NCI-H146 treated with DMSO at 0.1 percent for 48 hours (cell line): ENCODE measurements at regions not wholly inside any gene's neighbourhood (a gene's known extent, or its start where the extent isn't known, plus 50 kb on each side); places are given as distances from the start of the nearest gene placed in this dataset.

Experiments
- DNase-seq: peaks from one replicate; lab custom pipeline; 2025; ENCODE audit not compliant: unreplicated experiment; lab: John Stamatoyannopoulos, UW

DNA sequence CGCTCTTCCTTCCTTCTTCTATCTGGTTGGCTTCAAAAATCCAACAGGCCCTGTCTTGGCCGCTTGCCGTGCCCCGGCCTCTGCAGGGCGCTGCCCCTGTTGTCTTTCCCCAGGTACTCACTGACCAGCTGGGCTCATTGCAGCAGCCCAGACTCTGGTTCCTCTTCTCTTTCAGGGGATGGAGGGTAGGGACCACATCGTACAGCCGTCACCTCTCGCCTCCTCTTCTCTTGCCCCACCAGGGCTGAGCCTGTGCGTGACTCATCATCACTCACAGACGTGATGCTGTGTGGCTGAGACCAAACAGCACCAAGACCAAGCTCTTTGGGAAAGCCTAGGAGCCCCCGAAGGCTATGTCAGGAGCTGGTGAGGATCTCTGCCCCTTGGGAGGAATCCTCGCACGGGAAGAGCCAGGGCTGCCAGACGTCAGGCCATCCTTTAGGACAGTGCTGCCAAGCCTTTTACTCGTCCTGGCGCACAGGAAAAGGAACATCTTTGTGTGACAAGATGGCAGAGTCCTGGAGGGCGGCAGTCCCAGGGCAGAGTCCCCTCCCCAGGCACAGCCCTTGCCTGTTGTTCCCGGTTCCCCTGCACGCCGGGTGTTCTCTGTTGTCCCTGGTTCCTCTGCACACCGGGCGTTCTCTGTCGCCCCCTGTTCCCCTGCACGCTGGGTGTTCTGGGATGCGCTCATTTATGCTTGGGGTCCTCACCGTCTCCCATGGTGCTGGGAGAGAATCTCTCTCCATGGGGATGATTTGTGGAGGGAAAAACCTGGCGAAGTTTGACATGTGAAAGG is 188.5 kb upstream of the SHH start:
- no peak for DNase-seq

GRCh38 chr7:155999631-156000489 is 187.6 kb upstream of the SHH start:
- no peak for DNase-seq

- DNase-seq, result no peak
Measured at GRCh38 chr7:155998766-155999630, 186.7 kb upstream of the SHH start.

DNA sequence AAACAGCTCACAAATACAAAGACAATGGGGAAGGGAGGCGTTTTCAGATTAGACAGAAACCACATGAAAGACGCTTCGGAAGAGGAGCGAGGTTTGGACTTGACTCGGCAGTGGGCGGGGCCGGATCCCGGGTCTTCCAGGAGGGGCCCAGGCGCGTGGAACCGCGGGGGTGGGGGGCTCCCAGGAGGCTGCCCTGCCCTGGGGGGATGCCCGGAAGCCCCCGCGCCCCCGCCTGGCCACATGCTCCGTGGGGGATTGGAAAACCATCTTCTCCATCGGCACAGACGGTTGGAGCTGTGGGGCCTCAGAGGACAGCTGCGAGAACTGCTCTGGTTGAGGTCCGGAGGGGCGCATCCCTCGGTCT is 186.0 kb upstream of the SHH start:
- no peak for DNase-seq

GRCh38 chr7:155997431-155998327 is 185.4 kb upstream of the SHH start:
- DNase-seq, result no peak

DNA sequence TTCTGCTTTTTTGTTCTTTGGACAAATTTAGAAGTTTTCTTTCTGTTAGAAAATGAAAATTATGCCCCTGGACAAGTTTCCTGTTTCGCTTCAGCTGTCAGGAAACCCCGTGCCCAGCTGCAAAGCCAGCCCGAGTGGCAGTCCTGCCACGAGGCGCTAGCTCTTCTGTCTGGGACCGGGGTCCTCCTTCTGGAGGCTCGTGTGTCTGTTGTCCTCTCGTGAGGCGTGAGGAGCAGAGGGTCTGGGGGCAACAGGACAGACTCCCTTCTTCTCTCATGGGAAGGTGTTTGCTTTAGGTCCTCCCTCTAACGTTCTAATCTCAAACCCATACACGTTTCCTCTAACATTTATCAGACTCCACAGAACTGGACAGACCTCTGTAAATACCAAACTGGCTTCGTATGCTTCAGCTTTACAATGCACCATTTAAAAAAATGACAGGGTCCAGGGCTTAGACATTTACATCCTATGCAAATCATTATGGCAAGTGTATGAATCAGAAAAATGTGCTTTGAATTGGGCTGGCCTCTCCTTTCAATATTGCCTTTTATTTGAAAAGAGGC is 184.5 kb upstream of the SHH start:
- DNase-seq, result no peak

DNA sequence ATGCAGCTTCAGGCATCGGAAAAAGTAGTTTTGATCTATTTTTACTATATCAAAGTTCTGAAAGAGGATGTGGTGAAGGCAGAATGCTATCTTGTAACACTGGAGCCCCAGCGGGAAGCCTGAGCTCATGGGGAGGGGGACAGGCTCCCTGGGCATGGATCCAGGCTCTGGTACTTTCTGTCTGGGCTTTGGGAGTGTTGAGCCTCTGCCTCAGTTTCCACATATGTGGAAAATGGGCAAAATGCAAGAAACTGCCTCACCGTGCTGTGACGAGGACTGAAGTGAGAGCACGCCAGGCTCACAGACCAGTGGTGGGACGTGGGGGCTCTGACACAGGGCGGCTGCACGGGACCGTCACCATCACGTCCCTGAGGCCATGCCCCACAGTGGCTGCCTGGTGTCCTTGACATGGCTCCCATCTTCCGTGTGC is 182.9 kb upstream of the SHH start:
- DNase-seq, result no peak

DNA sequence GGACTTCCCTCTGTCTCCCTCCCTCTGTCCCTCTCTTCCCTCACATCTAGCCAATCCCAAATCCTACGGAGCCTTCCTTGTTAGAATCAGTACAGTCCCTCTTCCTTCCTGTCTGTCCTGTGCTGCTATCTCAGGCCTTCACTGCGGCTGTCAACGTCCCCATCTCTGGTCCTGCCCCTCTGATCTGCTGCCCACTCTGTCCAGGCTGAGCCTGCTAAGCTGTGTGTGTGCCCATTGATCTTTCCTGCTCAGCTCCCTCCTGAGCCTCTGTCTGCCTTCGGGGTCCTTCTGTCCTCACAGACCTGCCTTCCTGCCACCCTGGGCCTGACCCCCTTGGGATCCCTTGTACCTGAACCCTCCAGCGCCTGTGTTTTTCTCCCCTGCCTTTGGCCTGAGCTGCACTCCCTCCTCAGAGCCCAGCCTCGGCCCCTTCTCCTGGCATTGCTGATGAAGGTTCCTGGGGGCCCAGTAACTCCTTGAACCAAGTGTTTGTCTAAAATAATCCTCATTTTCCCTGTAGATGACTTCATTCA is 182.1 kb upstream of the SHH start:
- DNase-seq, result no peak

DNA sequence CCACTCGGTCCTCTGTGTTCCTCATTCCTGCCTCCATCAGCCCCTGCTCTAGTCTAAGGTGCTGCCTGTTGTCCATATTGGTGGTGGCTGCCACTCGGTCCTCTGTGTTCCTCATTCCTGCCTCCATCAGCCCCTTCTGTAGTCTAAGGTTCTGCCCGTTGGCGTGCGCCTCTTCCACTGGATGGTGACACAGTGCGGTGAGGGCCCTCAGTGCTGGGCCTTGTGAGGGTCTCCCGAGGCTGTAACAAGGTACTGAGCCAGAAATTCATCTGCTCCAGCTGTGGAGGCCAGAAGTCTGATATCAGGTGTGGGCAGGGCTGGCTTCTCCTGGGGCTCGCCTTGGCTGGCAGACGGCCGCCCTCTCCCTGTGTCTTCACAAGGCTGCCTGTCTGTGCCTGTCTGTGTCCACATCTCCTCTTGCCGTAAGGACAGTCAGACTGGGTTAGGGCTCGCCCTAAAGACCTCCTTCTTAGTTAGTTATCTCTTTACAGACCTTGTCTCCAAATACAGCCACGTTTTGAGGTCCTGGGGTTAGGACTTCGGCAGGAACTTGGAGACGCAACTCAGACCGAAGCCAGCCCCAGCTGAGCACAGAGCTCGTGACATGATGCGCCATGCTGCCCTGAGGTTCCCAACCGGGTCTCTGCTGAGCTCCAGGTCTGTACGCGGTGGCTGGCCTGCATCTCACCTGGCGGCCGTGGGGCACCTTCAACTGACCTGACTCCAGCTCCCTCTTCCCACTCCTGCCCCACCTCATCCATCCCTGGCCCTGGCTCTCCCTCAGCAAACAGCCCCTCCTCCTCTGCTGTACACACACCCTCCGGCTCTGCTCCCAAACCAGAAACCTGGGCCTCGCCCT is 181.4 kb upstream of the SHH start:
- no peak for DNase-seq

DNA sequence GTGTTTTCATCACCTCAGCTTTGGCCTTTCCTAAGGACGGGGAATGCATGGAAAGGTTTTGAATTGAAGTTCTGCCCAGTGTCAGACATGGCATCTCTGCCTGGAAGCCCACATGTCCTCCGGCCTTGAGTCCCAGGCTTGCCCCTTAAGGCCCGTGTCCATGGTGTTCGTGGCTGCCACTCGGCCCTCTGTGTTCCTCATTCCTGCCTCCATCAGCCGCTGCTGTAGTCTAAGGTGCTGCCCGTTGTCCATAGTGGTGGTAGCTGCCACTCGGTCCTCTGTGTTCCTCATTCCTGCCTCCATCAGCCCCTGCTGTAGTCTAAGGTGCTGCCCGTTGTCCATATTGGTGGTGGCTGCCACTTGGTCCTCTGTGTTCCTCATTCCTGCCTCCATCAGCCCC is 180.7 kb upstream of the SHH start:
- no peak for DNase-seq

DNA sequence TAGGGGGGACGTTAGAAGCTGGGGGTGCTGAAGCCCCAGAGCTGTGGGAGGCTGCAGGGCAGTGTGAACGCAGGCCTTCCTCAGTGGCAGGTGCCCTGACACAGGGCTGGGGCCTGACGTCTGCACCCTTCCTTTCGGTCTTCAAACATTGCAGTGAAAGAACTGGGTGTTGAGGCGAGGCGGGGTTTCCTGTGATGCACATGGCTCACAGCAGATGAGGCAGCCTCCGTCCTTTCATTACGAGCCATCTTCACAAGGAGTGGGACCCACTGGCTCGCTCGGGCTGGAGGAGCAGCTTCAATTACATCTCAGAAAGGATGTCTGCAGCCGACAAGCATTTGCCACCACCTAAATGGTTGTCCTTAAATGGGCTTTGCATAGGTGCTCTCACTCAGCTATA is 180.3 kb upstream of the SHH start:
- DNase-seq, result no peak

GRCh38 chr7:155992107-155992506 is 179.8 kb upstream of the SHH start:
- DNase-seq, result no peak

DNA sequence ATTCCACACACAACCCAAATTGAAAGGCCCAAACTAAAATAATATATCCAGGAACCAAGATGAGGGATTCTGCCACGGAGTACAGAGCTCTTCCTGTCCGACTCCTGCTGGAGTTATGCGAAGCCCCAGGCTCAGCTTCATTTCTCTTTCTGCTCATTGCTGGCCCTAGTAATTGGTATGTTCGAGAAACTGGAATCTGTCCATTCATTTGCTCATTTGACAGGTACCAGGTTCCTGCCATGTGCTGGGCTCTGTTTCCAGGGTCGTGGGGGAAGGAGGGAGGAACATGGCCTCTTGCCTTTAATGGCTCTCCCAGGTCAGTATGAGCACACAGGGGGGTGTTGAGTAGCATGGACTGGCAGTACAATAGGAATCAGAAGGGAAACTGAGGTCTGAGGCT is 179.2 kb upstream of the SHH start:
- no peak for DNase-seq

DNA sequence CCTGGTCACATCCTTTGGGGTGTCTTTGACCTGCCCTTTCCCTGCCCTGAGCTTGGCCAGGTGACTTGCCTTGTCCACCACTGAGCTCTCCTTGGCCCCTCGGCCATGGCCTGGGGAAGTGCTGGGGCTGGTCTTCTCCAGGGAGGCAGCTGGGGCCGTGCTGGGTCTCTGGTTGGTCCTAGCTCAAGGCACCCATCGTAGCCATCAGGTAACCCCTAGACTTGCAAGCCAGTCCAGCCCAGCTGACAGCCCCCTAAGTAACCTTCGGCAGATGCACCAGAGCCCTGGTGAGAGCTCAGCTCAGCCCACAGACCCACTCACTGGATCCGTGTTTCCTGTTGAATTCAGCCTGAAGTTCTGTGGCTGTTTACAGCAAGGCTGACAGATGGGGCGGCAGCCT is 176.2 kb upstream of the SHH start:
- no peak for DNase-seq

- no peak for DNase-seq
Measured at GRCh38 chr7:155987681-155988235, 175.5 kb upstream of the SHH start.

DNA sequence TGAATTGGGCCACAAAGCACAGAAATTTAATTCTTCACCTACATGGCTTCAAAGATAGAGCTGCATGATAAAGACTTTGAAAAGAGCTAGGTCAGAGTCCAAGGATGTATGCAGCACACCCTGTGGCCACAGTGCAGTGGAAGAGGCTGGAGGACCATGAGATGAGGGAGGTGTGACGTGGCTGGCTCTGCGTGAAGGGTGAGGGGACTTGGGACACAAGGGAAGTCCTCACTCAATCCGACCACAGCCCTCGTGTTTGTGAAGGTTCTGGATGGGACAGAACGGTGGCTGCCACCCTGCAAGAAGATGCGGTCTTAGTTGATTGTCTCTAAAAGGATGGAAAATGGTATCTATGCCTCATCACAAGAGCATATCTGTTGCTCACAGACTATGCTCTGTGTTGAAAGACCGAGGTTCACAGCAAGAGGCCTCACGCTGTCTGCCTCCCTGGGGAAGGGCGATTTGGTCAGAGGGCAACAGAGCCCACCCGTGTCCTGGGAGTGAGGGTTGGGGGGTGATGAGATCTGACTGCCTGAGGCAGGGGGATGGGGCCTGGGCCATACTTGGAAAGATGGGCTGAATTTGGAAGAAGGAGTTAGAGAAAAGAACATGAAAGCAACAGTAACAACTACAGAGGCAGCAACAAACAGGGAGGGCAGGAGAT is 174.4 kb upstream of the SHH start:
- DNase-seq, result no peak

DNA sequence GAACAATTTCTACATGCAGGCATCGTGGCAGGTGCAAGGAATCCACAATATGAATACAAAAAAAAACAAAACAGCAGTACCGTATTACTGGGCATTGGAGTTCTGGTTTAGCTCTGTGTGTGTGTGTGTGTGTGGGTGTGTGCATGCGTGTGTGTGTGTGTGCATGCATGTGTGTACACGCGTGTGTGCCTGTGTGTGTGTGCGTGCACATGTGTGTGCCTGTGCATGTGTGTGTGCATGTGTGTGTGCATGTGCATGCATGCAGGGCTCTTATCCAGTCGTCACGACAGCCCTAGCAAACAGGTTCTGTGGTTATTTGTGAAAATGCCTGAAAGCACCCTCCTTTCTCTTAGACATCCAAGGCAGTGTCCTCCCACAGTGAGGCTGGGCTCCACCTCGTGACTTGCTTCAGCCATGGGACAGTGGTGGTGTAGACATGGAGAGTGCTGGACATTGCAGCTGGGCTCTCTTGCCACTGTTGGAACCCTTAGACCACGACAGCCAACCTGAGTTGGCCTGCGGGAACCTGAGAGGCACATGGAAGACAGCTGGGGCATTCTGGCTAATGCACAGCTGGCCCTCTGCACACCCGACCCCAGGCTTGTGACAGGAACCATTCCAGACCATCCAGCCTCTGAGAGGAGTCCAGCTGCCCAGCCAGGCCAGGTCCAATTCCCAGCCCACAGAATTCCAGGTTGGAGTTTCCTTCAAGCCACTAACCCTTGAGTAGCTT is 173.4 kb upstream of the SHH start:
- no peak for DNase-seq
